ENCODE measurements at regions not wholly inside any gene's neighbourhood (a gene's known extent, or its start where the extent isn't known, plus 50 kb on each side); places are given as distances from the start of the nearest gene placed in this dataset.
"Not testable (repeated sequence)": the region's sequence is repeated elsewhere in the genome, so short reads cannot be mapped to it uniquely, and the experiment has no call there.

- no peak for DNase-seq
These were observed 366.6 kb downstream of the PREX1 start for GRCh38 chr20:48461091-48461734.

GRCh38 chr20:48460681-48461080 is 367.1 kb downstream of the PREX1 start:
- no peak for DNase-seq

- DNase-seq, result no peak
These were observed 367.9 kb downstream of the PREX1 start for GRCh38 chr20:48459722-48460395.

GRCh38 chr20:48458601-48459385 is 369.0 kb downstream of the PREX1 start:
- DNase-seq, result no peak

- no peak for DNase-seq
These were observed 369.8 kb downstream of the PREX1 start for GRCh38 chr20:48458003-48458377.

- no peak for DNase-seq
These were observed 370.4 kb downstream of the PREX1 start for GRCh38 chr20:48457193-48458002.

GRCh38 chr20:48456366-48457192 is 371.2 kb downstream of the PREX1 start:
- no peak for DNase-seq

- no peak for DNase-seq
These were observed 372.0 kb downstream of the PREX1 start for GRCh38 chr20:48455651-48456365.

GRCh38 chr20:48454671-48455490 is 372.9 kb downstream of the PREX1 start:
- no peak for DNase-seq

GRCh38 chr20:48453477-48454093 is 374.2 kb downstream of the PREX1 start:
- DNase-seq, result no peak

- no peak for DNase-seq
These were observed 376.4 kb downstream of the PREX1 start for GRCh38 chr20:48451401-48451800.

GRCh38 chr20:48448666-48449600 is 378.9 kb downstream of the PREX1 start:
- no peak for DNase-seq

- no peak for DNase-seq
These were observed 380.3 kb downstream of the PREX1 start for GRCh38 chr20:48447456-48447855.

- DNase-seq, result no peak
These were observed 382.0 kb downstream of the PREX1 start for GRCh38 chr20:48445827-48446226.

GRCh38 chr20:48444249-48444648 is 383.6 kb downstream of the PREX1 start:
- DNase-seq, result no peak

- no peak for DNase-seq
These were observed 386.9 kb downstream of the PREX1 start for GRCh38 chr20:48440916-48441315.

GRCh38 chr20:48440261-48440660 is 387.5 kb downstream of the PREX1 start:
- DNase-seq, result not testable (repeated sequence)

- DNase-seq, result no peak
These were observed 390.7 kb downstream of the PREX1 start for GRCh38 chr20:48437146-48437545.

- not testable (repeated sequence) for DNase-seq
These were observed 391.2 kb downstream of the PREX1 start for GRCh38 chr20:48436609-48437008.

Data from CD4-positive, alpha-beta T cell treated with Interleukin-4 for 1 hour (primary cell).